IPS-15b (cell line): ENCODE measurements at regions not wholly inside any gene's neighbourhood (a gene's known extent, or its start where the extent isn't known, plus 50 kb on each side); places are given as distances from the start of the nearest gene placed in this dataset.

Source experiments
- H3K27me3 ChIP-seq: one replicate; pipeline ENCODE4 v1.6.1; 2013; ENCODE audit warnings: low read length; ENCODE audit not compliant: control insufficient read depth, insufficient read depth
- H3K36me3 ChIP-seq: one replicate; pipeline ENCODE4 v1.6.1; 2013; ENCODE audit warnings: low read length; ENCODE audit not compliant: control insufficient read depth, insufficient read depth
- H3K4me1 ChIP-seq: one replicate; pipeline ENCODE4 v1.6.1; 2013; ENCODE audit warnings: mild to moderate bottlenecking, low read length; ENCODE audit not compliant: control insufficient read depth, insufficient read depth
- H3K4me3 ChIP-seq: one replicate; pipeline ENCODE4 v1.5.1; 2013; ENCODE audit warnings: low read depth, low read length
- H3K9ac ChIP-seq: one replicate; pipeline ENCODE4 v1.6.1; 2013; ENCODE audit warnings: low read depth, mild to moderate bottlenecking, low read length
- H3K9me3 ChIP-seq: one replicate; pipeline ENCODE4 v1.6.1; 2013; ENCODE audit warnings: mild to moderate bottlenecking, low read length; ENCODE audit not compliant: control insufficient read depth, insufficient read depth

DNA sequence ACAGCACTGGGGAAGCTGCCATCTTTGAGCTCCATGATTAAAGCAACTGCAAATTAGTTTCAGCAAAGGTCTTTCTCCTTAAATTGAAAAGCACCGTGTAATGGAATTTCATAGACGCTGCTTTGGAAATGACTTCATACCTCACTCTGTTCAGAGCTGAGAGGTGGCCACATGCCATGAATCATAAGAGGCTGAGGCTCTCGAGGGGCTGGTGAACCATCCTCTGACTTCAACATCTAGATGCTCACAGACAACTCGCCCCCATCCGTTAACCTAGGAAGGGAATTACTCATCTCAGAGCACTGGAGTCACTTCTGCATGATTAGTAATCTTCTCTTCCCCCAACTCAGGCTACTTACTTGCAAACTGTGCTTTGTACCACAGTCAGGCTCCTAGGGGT is 122.3 kb downstream of the RCN1 start:
- Histone ChIP-seq H3K27me3 (no peaks in the 10 kb centered on the region), H3K36me3 (no peaks in the 10 kb centered on the region), H3K9ac (no peak overlapping the region), H3K4me3 (no peak overlapping the region), H3K9me3 (no peaks in the 10 kb centered on the region), H3K4me1 (no peaks in the 10 kb centered on the region)

DNA sequence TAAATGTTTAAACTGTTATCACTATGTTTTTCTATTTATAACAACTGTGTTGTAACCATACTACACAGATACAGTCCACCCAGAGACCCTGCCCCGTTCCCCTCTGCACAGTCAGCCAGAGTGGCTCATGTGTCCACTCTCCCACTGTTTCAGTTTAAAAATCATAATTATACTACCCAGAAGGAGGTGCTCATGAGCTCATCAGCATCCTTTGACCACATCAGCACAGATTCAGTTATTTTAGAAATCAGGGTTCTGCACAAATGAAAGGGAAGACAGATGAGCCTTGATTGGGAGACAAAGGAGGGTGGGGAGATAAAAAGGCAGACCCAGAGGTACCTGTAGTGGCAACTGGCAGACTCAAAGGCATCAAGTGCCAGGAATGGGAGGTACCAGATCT is 124.3 kb downstream of the RCN1 start:
- no peak overlapping the region for H3K9ac ChIP-seq
- no peak overlapping the region for H3K4me3 ChIP-seq
- H3K27me3 ChIP-seq, result no peaks in the 10 kb centered on the region
- no peaks in the 10 kb centered on the region for H3K9me3 ChIP-seq
- H3K36me3 ChIP-seq, result no peaks in the 10 kb centered on the region
- no peaks in the 10 kb centered on the region for H3K4me1 ChIP-seq

DNA sequence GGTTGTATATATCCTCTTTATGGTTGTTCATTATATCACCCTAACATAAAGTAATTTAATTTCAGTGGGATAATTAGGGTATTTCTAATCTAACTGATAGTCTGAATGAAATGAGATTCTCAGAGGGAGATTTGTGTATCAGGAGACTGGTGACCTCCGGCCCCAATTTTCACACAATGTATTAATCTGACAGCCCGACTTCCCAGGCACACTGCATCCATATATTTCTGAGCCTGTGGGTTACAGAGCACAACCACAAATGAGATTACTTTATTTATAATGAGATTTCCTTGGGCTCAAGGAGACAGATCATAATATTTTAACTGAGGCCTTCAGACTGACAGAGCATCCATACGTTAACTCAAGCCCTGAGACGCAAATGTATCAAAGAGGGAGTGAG is 125.9 kb downstream of the RCN1 start:
- no peak overlapping the region for H3K9ac ChIP-seq
- H3K4me1 ChIP-seq, result no peaks in the 10 kb centered on the region
- H3K36me3 ChIP-seq, result no peaks in the 10 kb centered on the region
- no peaks in the 10 kb centered on the region for H3K27me3 ChIP-seq
- no peaks in the 10 kb centered on the region for H3K9me3 ChIP-seq
- H3K4me3 ChIP-seq, result no peak overlapping the region

DNA sequence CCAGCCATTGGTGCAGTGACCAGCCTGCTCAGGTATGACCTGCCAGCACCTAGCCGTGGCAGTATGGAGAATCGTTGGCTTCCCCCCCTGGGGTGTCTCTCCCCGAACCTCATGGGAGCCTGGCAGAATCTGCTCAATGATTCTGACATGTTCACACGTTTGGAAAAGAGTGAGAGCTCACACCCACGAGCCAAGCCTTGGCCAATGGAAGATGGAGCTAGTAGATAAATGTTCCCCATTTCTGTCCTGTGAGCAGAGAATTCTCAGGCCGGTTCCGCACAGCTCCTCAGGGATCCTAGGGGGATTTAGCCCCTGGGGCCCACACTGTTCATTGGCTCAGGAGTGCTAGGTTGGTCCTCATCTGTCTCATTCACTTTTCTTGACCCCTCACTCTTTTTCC is 128.4 kb downstream of the RCN1 start:
- no peaks in the 10 kb centered on the region for H3K27me3 ChIP-seq
- no peaks in the 10 kb centered on the region for H3K9me3 ChIP-seq
- no peak overlapping the region for H3K4me3 ChIP-seq
- no peaks in the 10 kb centered on the region for H3K4me1 ChIP-seq
- no peaks in the 10 kb centered on the region for H3K36me3 ChIP-seq
- no peak overlapping the region for H3K9ac ChIP-seq

DNA sequence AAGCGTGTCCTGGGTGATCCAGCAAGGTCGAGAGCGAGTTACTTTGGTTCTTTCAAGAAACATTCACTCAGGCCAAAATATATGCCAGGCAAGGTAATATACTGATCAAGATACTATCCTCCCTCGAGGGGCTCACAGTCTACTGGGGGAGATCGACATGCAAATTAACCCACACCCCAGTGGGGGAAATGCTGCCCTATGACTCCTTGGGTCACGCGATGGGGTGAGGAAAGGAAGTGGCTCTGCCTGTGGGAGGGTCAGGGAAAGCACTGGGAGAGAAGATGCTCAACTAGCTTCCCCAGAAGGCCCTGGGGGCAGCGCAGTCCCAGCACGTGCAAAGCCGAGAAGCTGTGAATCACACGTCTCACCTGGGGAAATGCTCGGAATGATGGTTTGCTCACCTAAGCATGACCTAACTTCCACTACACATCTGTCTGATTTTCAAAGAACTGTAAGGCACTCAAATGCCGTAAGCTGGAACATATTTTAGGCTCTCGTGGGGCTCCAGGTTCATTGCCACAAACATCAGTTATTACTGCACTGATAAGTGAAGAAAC is 130.7 kb downstream of the RCN1 start:
- Histone ChIP-seq H3K4me3 (no peak overlapping the region), H3K9me3 (no peaks in the 10 kb centered on the region), H3K27me3 (no peaks in the 10 kb centered on the region), H3K36me3 (no peaks in the 10 kb centered on the region), H3K4me1 (no peaks in the 10 kb centered on the region), H3K9ac (no peak overlapping the region)

DNA sequence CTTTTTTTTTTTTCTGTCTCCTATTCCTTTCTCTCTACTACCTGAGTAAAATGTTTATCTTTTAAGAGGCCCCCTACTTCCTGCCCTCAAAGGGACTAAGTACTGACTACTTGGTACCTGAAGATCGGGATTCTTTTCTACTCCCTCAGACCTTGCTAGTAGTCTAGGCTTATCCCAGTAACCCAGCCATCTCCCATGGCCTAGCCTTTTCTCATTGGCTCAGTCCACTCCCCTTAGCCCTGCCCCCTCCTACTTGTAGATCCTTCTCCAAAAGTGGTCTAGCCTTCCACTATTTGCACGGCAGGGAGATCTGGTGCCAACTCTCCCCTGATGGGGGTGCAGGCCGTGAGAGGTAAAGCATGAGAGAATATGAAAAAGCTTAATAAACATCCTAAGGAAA is 133.7 kb downstream of the RCN1 start:
- Histone ChIP-seq H3K4me1 (no peaks in the 10 kb centered on the region), H3K9me3 (no peaks in the 10 kb centered on the region), H3K27me3 (no peaks in the 10 kb centered on the region), H3K36me3 (no peaks in the 10 kb centered on the region), H3K9ac (no peak overlapping the region), H3K4me3 (no peak overlapping the region)

DNA sequence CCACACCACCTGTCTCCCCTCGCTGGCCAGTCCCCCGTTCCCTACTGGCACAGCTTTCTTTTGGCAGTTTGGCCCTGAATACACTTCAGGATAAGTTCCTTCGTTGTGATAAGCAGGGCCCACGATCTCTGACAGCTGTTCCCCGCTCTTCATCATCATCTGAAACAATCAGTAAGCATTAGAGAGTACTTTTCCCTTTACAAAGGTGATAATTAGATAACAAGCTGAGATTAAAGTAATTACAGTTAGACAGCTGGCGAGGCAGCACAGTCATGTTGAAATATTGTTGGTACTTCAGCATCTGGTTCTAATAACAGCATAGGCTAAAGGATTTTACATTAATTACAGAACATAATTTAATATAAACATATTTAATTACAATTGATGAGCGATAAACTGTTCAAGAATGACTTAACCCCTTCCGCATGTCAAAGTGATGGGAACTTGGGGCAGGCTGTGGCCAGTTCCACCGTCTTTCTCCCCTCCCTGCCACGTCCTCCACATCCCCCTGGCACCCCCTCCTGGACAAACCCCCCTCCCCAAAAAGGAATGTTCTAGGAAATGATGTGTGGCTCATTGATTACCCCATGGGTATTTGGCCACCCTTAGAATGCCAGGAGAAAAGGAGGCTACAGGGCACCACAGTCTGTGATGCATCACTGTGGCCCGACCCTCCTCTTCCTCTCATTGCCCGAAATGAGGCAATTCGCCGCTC is 134.9 kb downstream of the RCN1 start:
- H3K27me3 ChIP-seq, result no peaks in the 10 kb centered on the region
- no peak overlapping the region for H3K4me3 ChIP-seq
- H3K4me1 ChIP-seq, result no peaks in the 10 kb centered on the region
- no peaks in the 10 kb centered on the region for H3K9me3 ChIP-seq
- no peaks in the 10 kb centered on the region for H3K36me3 ChIP-seq
- H3K9ac ChIP-seq, result no peak overlapping the region

DNA sequence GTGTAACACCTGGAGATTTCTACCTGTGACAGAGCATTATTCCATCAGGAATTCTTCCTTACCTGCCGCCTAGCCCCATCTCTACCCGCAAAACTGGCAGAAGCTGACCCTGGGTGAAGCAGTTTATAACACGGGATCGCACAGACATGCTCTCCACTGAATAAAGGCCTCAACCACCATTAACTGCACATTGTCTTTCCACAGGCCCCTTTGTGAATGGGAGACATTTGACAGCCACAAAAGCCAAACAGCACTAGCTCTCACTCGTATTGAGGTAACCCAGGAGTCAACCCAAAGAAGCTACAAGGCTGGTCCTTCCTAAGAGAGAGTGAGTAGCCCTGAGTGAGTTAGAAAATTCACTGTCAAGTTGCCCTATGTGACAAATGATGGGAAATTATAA is 135.6 kb downstream of the RCN1 start:
- H3K4me3 ChIP-seq, result no peak overlapping the region
- H3K9me3 ChIP-seq, result no peaks in the 10 kb centered on the region
- H3K36me3 ChIP-seq, result no peaks in the 10 kb centered on the region

DNA sequence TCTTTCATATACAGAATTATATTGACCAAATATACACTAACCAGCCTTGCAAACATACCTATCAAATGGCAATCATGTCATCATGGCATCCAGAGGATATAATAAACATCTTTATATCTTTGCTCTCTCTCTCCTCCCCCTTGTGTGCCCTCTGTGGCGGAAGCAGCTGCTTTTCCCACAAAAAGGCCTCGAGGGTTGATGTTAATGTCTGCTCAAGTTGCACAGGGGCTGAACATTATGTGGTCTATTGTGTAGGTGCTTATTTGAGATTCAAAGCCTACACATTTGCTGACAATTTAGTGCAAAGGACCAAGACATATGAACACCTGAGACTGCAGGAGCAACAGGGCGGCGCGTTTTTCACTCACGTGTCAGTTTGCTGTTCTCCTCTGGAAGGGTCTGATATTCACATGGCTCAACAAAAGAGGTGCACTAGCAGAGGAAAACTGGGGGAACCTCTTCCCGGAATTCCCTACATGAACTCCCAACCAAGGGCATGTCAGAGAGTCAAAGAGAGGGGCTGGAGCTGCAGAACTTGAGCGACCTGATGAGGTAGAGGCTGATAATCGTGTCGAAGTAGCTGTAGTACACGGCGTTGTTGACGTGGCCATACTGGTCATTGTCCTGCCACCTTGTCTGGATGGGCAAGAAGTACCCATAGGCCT is 138.8 kb downstream of the RCN1 start:
- no peak overlapping the region for H3K4me3 ChIP-seq
- H3K27me3 ChIP-seq, result no peaks in the 10 kb centered on the region
- no peak overlapping the region for H3K9ac ChIP-seq
- H3K9me3 ChIP-seq, result no peaks in the 10 kb centered on the region
- H3K4me1 ChIP-seq, result no peaks in the 10 kb centered on the region
- no peaks in the 10 kb centered on the region for H3K36me3 ChIP-seq

More for the DNA sequence above, 135.6 kb downstream of the RCN1 start:
- Histone ChIP-seq H3K9ac (no peak overlapping the region), H3K27me3 (no peaks in the 10 kb centered on the region), H3K4me1 (no peaks in the 10 kb centered on the region)

DNA sequence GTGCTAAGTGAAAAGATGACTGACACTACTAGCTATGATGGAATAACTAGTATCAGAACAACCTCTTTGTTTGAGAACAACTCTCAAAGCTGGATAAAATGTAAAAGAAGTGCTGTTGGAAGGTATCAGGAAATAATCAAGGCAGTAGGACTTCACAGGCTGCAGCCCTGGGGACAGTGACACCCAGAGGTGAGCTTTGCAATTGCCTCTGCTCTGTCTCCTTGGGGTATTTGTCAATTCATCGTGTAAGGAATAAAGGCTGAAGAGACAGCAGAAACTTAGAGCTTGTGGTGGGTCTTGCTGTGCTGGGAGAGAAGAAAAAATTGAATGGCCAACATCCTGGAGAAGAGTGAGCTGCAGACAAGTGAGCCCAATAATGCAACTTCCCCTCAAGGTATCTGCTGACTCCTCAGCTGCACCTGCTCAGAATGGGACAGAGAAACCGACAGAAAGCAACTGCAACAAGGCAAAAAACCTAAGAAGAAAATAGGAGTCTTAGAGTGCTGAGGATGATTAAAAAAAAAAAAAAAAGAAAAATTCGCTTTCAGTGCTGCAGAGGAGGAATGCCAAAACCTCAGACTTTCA is 141.1 kb downstream of the RCN1 start:
- no peak overlapping the region for H3K9ac ChIP-seq
- no peak overlapping the region for H3K4me3 ChIP-seq
- no peaks in the 10 kb centered on the region for H3K9me3 ChIP-seq
- H3K36me3 ChIP-seq, result no peaks in the 10 kb centered on the region
- no peaks in the 10 kb centered on the region for H3K4me1 ChIP-seq
- no peaks in the 10 kb centered on the region for H3K27me3 ChIP-seq

DNA sequence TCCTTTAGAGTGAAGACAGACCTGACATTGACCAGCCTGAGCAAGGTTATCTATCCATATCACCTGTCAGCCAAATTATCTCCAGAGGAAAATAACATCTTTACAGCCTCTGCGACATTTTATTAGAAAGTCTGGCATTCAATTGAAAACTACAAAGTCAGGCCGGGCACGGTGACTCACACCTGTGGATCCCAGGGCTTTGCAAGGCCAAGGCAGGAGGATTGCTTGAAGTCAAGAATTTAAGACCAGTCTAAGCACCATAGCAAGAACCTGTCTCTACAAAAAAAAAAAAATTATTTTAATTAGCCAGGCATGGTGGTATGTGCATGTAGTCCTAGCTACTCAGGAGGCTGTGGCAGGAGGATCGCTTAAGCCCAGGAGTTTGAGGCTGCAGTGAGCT is 141.6 kb downstream of the RCN1 start:
- Histone ChIP-seq H3K36me3 (no peaks in the 10 kb centered on the region), H3K4me3 (no peak overlapping the region)

DNA sequence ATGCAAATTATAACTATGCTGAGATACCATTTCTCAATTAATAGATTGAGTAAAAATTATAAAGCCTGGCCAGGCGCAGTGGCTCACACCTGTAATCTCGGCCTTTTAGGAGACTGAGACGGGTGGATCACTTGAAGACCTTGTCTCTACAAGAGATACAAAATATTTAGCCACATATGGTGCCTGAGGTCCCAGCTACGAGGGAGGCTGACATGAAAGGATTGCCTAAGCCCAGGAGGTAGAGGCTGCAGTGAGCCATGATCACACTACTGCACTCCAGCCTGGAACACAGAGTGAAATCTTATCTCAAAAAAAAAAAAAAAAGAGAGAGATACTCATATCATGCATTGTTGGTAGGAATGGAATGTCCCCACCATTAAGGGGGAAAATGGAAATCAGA is 142.4 kb downstream of the RCN1 start:
- Histone ChIP-seq H3K36me3 (no peaks in the 10 kb centered on the region), H3K27me3 (no peaks in the 10 kb centered on the region), H3K4me3 (no peak overlapping the region), H3K4me1 (no peaks in the 10 kb centered on the region), H3K9me3 (no peaks in the 10 kb centered on the region), H3K9ac (no peak overlapping the region)

More for the DNA sequence above, 141.6 kb downstream of the RCN1 start:
- Histone ChIP-seq H3K9me3 (no peaks in the 10 kb centered on the region), H3K9ac (no peak overlapping the region), H3K4me1 (no peaks in the 10 kb centered on the region), H3K27me3 (no peaks in the 10 kb centered on the region)
